IMR-90 (cell line): ENCODE measurements at regions not wholly inside any gene's neighbourhood (a gene's known extent, or its start where the extent isn't known, plus 50 kb on each side); places are given as distances from the start of the nearest gene placed in this dataset.
A peak's percentile ranks its signal among the peaks of the same experiment; 100 is the strongest.

Source experiments
- ATAC-seq: fragments of 200-7000 bp; cut with Tn5 transposase; 2 replicates; pipeline ENCODE4 v1.9.1; 2020; ENCODE audit warnings: low read depth, mild to moderate bottlenecking, moderate library complexity
- BruUV-seq: library from RNA; stranded (reverse); fragments of 400-500 nt; replicated peaks from 2 replicates; lab custom pipeline; 2021; lab: Mats Ljungman, UMichigan
- CTCF ChIA-PET: fragments of 300-600 bp; formaldehyde crosslinking; extraction: SDS; loops from one replicate; lab custom pipeline; 2021; ENCODE audit warnings: antibody characterized with exemption; lab: Yijun Ruan, JAX
- POLR2A ChIA-PET: fragments of 300-600 bp; sonication (Branson Sonifier 250); formaldehyde crosslinking; loops from one replicate; lab custom pipeline; 2022; ENCODE audit warnings: antibody characterized with exemption; ENCODE audit not compliant: unreplicated experiment; lab: Charles Lee
- DNase-seq: peaks from one replicate; pipeline ENCODE4 v3.0.0; 2013
- H2AFZ ChIP-seq: replicated peaks from 2 replicates; pipeline ENCODE3; 2013; ENCODE audit warnings: low read length, mild to moderate bottlenecking; ENCODE audit not compliant: poor library complexity
- H2AK5ac ChIP-seq: 2 replicates; pipeline ENCODE4 v1.6.1; 2013; ENCODE audit warnings: low read depth, low read length, inconsistent platforms
- H2AK9ac ChIP-seq: replicated peaks from 2 replicates; pipeline ENCODE3; 2013; ENCODE audit warnings: mild to moderate bottlenecking, low read depth, low read length, moderate library complexity; ENCODE audit not compliant: poor library complexity
- H2BK120ac ChIP-seq: 2 replicates; pipeline ENCODE4 v1.6.1; 2013; ENCODE audit warnings: low read depth, low read length, inconsistent platforms
- H2BK15ac ChIP-seq: 3 replicates; pipeline ENCODE4 v1.6.1; 2013; ENCODE audit warnings: low read depth, low read length, inconsistent platforms
- H2BK20ac ChIP-seq: 2 replicates; pipeline ENCODE4 v1.6.1; 2013; ENCODE audit warnings: low read depth, mild to moderate bottlenecking, inconsistent platforms, low read length, moderate library complexity
- H2BK5ac ChIP-seq: 2 replicates; pipeline ENCODE4 v1.6.1; 2013; ENCODE audit warnings: mild to moderate bottlenecking, low read depth, low read length, inconsistent platforms; ENCODE audit not compliant: poor library complexity, severe bottlenecking
- H3K14ac ChIP-seq: replicated peaks from 2 replicates; pipeline ENCODE4 v1.6.1; 2013; ENCODE audit warnings: low read depth, low read length, inconsistent platforms
- H3K18ac ChIP-seq: 2 replicates; pipeline ENCODE4 v1.6.1; 2013; ENCODE audit warnings: low read depth, low read length, control low read depth
- H3K23ac ChIP-seq: 2 replicates; pipeline ENCODE4 v1.6.1; 2013; ENCODE audit warnings: low read depth, low read length, inconsistent platforms
- H3K27ac ChIP-seq: 2 replicates; pipeline ENCODE4 v1.5.1; 2013; ENCODE audit warnings: mild to moderate bottlenecking, control low read depth, low read length; ENCODE audit not compliant: insufficient read depth
- H3K27me3 ChIP-seq: 2 replicates; pipeline ENCODE4 v1.6.1; 2013; ENCODE audit warnings: low read length; ENCODE audit not compliant: control insufficient read depth, insufficient read depth
- H3K36me3 ChIP-seq: 2 replicates; pipeline ENCODE4 v1.6.1; 2013; ENCODE audit warnings: low read length, mixed read lengths; ENCODE audit not compliant: control insufficient read depth, insufficient read depth
- H3K4ac ChIP-seq: 2 replicates; pipeline ENCODE4 v1.6.1; 2013; ENCODE audit warnings: low read depth, low read length, inconsistent platforms
- H3K4me1 ChIP-seq: 2 replicates; pipeline ENCODE4 v1.6.1; 2013; ENCODE audit warnings: low read length, mixed read lengths; ENCODE audit not compliant: control insufficient read depth, insufficient read depth
- H3K4me2 ChIP-seq: 2 replicates; pipeline ENCODE4 v1.6.1; 2013; ENCODE audit warnings: low read depth, mild to moderate bottlenecking, control low read depth, low read length, moderate library complexity
- H3K4me3 ChIP-seq: 2 replicates; pipeline ENCODE4 v1.5.1; 2013; ENCODE audit warnings: low read depth, mild to moderate bottlenecking, control low read depth, low read length, moderate library complexity; ENCODE audit not compliant: insufficient read depth
- H3K56ac ChIP-seq: 2 replicates; pipeline ENCODE4 v1.6.1; 2013; ENCODE audit warnings: low read length, inconsistent platforms; ENCODE audit not compliant: insufficient read depth; ENCODE audit errors: extremely low read depth
- H3K79me1 ChIP-seq, 2 experiments: 2 replicates each; pipeline ENCODE4 v1.6.1; 2013; ENCODE audit warnings: low read length in 2 of 2, inconsistent platforms in 1 of 2, low read depth in 1 of 2
- H3K9ac ChIP-seq: 2 replicates; pipeline ENCODE4 v1.6.1; 2013; ENCODE audit warnings: low read depth, low read length, control low read depth
- H3K9me1 ChIP-seq: 2 replicates; pipeline ENCODE4 v1.6.1; 2013; ENCODE audit warnings: low read length, inconsistent platforms; ENCODE audit not compliant: insufficient read depth
- H3K9me3 ChIP-seq: 2 replicates; pipeline ENCODE4 v1.6.1; 2013; ENCODE audit warnings: low read length; ENCODE audit not compliant: control insufficient read depth, insufficient read depth
- H4K20me1 ChIP-seq: 2 replicates; pipeline ENCODE4 v1.6.1; 2013; ENCODE audit warnings: low read length, inconsistent platforms; ENCODE audit not compliant: insufficient read depth
- H4K5ac ChIP-seq: 2 replicates; pipeline ENCODE4 v1.6.1; 2013; ENCODE audit warnings: mild to moderate bottlenecking, low read depth, low read length, control low read depth
- H4K8ac ChIP-seq, 2 experiments: 2 replicates each; pipeline ENCODE4 v1.6.1; 2013; ENCODE audit warnings: low read depth in 2 of 2, low read length in 2 of 2, control low read depth in 1 of 2, inconsistent platforms in 1 of 2
- H4K91ac ChIP-seq: 2 replicates; pipeline ENCODE4 v1.6.1; 2013; ENCODE audit warnings: low read depth, low read length, inconsistent platforms; ENCODE audit not compliant: insufficient read depth
- CEBPB ChIP-seq: IDR thresholded peaks from 2 replicates; pipeline ENCODE4 v1.6.1; 2012; ENCODE audit warnings: low read depth, low read length, improper control_type of control experiment
- CHD1 ChIP-seq: IDR thresholded peaks from 2 replicates; pipeline ENCODE4 v1.6.1; 2012; ENCODE audit warnings: low read depth, low read length, improper control_type of control experiment
- MAFK ChIP-seq: IDR thresholded peaks from 2 replicates; pipeline ENCODE4 v1.6.1; 2012; ENCODE audit warnings: low read depth, low read length, improper control_type of control experiment
- MAZ ChIP-seq: IDR thresholded peaks from 2 replicates; pipeline ENCODE4 v1.6.1; 2012; ENCODE audit warnings: low read depth, mild to moderate bottlenecking, low read length, improper control_type of control experiment, moderate library complexity, borderline replicate concordance
- MXI1 ChIP-seq: IDR thresholded peaks from 2 replicates; pipeline ENCODE4 v1.6.1; 2012; ENCODE audit warnings: low read depth, mild to moderate bottlenecking, low read length, moderate library complexity, borderline replicate concordance
- NFE2L2 ChIP-seq: fragments of 150-350 bp; IDR thresholded peaks from 2 replicates; pipeline ENCODE4 v1.6.1; 2016; ENCODE audit warnings: low read depth, mild to moderate bottlenecking, low read length
- POLR2A ChIP-seq: IDR thresholded peaks from 2 replicates; pipeline ENCODE4 v1.6.1; 2012; ENCODE audit warnings: mild to moderate bottlenecking, low read depth, low read length
- RCOR1 ChIP-seq: IDR thresholded peaks from 2 replicates; pipeline ENCODE4 v1.6.1; 2012; ENCODE audit warnings: mild to moderate bottlenecking, low read length, improper control_type of control experiment; ENCODE audit not compliant: insufficient replicate concordance
- SMC3 ChIP-seq: fragments of 150-350 bp; IDR thresholded peaks from 2 replicates; pipeline ENCODE4 v1.6.1; 2016; ENCODE audit warnings: low read depth, mild to moderate bottlenecking, antibody characterized with exemption, low read length, moderate library complexity
- USF2 ChIP-seq: fragments of 150-350 bp; IDR thresholded peaks from 2 replicates; pipeline ENCODE4 v1.6.1; 2017; ENCODE audit warnings: mild to moderate bottlenecking, antibody characterized with exemption, low read length, low read depth
- WGBS, 2 experiments: methylation state at CpG; one replicate each; pipeline versions ENCODE4 v1.1.5 to v1.1.7; 2013; ENCODE audit warnings: missing lambda C conversion rate in 2 of 2; ENCODE audit not compliant: insufficient read length in 1 of 2; ENCODE audit errors: extremely low coverage in 2 of 2; 5-methylcytosine and 5-hydroxymethylcytosine counted together
- dilution Hi-C: fragments of 300-500 bp; cut with HindIII; formaldehyde crosslinking; loops from one replicate; pipeline ENCODE4 v1.14.3; 2018; ENCODE audit warnings: low sequenced_read_pairs; ENCODE audit not compliant: unreplicated experiment
- in situ Hi-C: fragments of 300-500 bp; cut with MboI; formaldehyde crosslinking; loops from 3 replicates; pipeline ENCODE4 v1.14.3; 2019; ENCODE audit warnings: low sequenced_read_pairs, inconsistent platforms, mixed read lengths
- intact Hi-C: fragments of 100-400 bp; cut with micrococcal nuclease; formaldehyde crosslinking; loops from 2 replicates; pipeline ENCODE4 v1.10.0; 2022

- ATAC-seq (no peak), DNase-seq (peak; percentile 35)
- H3K4me3 ChIP-seq: no peak overlapping the region
- peak overlapping the region; percentile 83 for H4K91ac ChIP-seq
- H4K5ac ChIP-seq: no peak overlapping the region
- in situ Hi-C loops (no loop called here), dilution Hi-C loops (no loop called here), intact Hi-C loops (loop anchor here (10.0 kb wide), 1 partner anchor 271 kb away; no protein-coding TSS in a partner anchor)
- no peaks in the 10 kb centered on the region for H3K9me3 ChIP-seq
- no CpG with 5 or more reads among the region's 2 CpGs for WGBS, 2 experiments
- no peak overlapping the region for H2AFZ ChIP-seq
- BruUV-seq: no TSS peak
- H3K36me3 ChIP-seq: no peaks in the 10 kb centered on the region
- ChIA-PET POLR2A (no interaction called here), CTCF (no interaction called here)
- no peak overlapping the region; the same call in 1 of the 2 replicates for H3K14ac ChIP-seq
- H3K27me3 ChIP-seq: no peaks in the 10 kb centered on the region
- peak overlapping the region; percentile 44; the same call in 1 of the 2 replicates for H3K18ac ChIP-seq
- H2BK15ac ChIP-seq: peak overlapping the region; percentile 81
- no peak overlapping the region for H3K9ac ChIP-seq
- H2BK120ac ChIP-seq: peak overlapping the region; percentile 88
- H3K27ac ChIP-seq: no peak overlapping the region
- no peaks in the 10 kb centered on the region for H4K20me1 ChIP-seq
- H3K23ac ChIP-seq: peak overlapping the region; percentile 34; the same call in 1 of the 2 replicates
- H2AK9ac ChIP-seq: no peak overlapping the region
- peaks cover 12% of the 10 kb centered on the region for H3K4me1 ChIP-seq
- peak overlapping the region; percentile 2 for H2BK20ac ChIP-seq
- H4K8ac ChIP-seq: peak overlapping the region; percentile 11 to 74
- TF ChIP-seq MAZ (no peak), CHD1 (no peak), RCOR1 (no peak), MAFK (no peak), POLR2A (no peak), USF2 (no peak), SMC3 (no peak), NFE2L2 (no peak), CEBPB (no peak), MXI1 (no peak)
- H2BK5ac ChIP-seq: peak overlapping the region; percentile 61
- peak overlapping the region; percentile 55; the same call in 1 of the 2 replicates for H2AK5ac ChIP-seq
- H3K56ac ChIP-seq: no peak overlapping the region; the same call in 1 of the 2 replicates
- H3K79me1 ChIP-seq: no peaks in the 10 kb centered on the region
- H3K4ac ChIP-seq: peak overlapping the region; percentile 48; the same call in 1 of the 2 replicates
- no peak overlapping the region for H3K4me2 ChIP-seq
- H3K9me1 ChIP-seq: peaks cover 5% of the 10 kb centered on the region
These were observed 345.1 kb downstream of the SPATA31D1 start for GRCh38 chr9:82333671-82334070.
